ENCODE measurements at regions not wholly inside any gene's neighbourhood (a gene's known extent, or its start where the extent isn't known, plus 50 kb on each side); places are given as distances from the start of the nearest gene placed in this dataset.

- TF ChIP-seq ZNF462 (CRISPR knock-in tag; IDR thresholded peaks at IDR 0.05) (no peak), ZNF114 (CRISPR knock-in tag; IDR thresholded peaks at IDR 0.05) (no peak), ETS1 (IDR thresholded peaks at IDR 0.05) (no peak), EZH2 (IDR thresholded peaks at IDR 0.05; ENCODE audit: low read depth, unreplicated experiment) (no peak)
Observed at GRCh38 chr13:79686441-79686840, 205.5 kb downstream of the NDFIP2 start (continued).

- Histone ChIP-seq H3K79me2 (replicated peaks; ENCODE audit: insufficient read depth) (no peaks in the 10 kb centered on the region), H3F3A (replicated peaks; ENCODE audit: low read depth) (no peaks in the 10 kb centered on the region), H3K4me3 (no peak overlapping the region), H3K4me2 (no peak overlapping the region), H3K9me2 (ENCODE audit: insufficient read depth) (peaks cover 6% of the 10 kb centered on the region; the same call in 1 of the 2 replicates), H3K36me3 (ENCODE audit: insufficient read depth) (no peaks in the 10 kb centered on the region), H2AFZ (no peak overlapping the region), H3K27me3 (ENCODE audit: insufficient read depth) (no peaks in the 10 kb centered on the region), H3K27ac (ENCODE audit: low read depth) (no peak overlapping the region), H4K20me1 (replicated peaks; ENCODE audit: insufficient read depth) (no peaks in the 10 kb centered on the region), H3K4me1 (ENCODE audit: insufficient read depth) (no peaks in the 10 kb centered on the region)
- Mint-ChIP-seq H3K27me3 (ENCODE audit: insufficient read depth, low read depth, poor library complexity) (no peaks in the 10 kb centered on the region), H3K27ac (no peak overlapping the region), H3K4me1 (peaks cover 6% of the 10 kb centered on the region; the same call in 2 of the 3 replicates), H3K4me3 (no peak overlapping the region), H3K9me3 (no peaks in the 10 kb centered on the region), H3K36me3 (ENCODE audit: low read depth) (no peaks in the 10 kb centered on the region)
- DNase-seq (ENCODE audit: low spot score) (no peak), ATAC-seq (no peak)
- TF ChIP-seq STAT1 (IDR thresholded peaks at IDR 0.05; ENCODE audit: unreplicated experiment) = no peak
- no peak for TF ChIP-seq CTCF (conservative IDR thresholded peaks at IDR 0.05; ENCODE audit: low read depth in 2 of 2)
- no peak for TF ChIP-seq ZNF114 (CRISPR knock-in tag; IDR thresholded peaks at IDR 0.05)
- no peak for TF ChIP-seq JUNB (IDR thresholded peaks at IDR 0.05; ENCODE audit: unreplicated experiment)
- TF ChIP-seq ZNF331 (CRISPR knock-in tag; IDR thresholded peaks at IDR 0.05; ENCODE audit: low read depth) = no peak
- no peak for TF ChIP-seq ETS1 (IDR thresholded peaks at IDR 0.05)
- no peak for TF ChIP-seq EZH2phosphoT487 (IDR thresholded peaks at IDR 0.05; ENCODE audit: unreplicated experiment)
- TF ChIP-seq CREB1 (CRISPR knock-in tag; IDR thresholded peaks at IDR 0.05; ENCODE audit: low read depth) = no peak
- TF ChIP-seq REST (IDR thresholded peaks at IDR 0.05; ENCODE audit: unreplicated experiment) = no peak
- no peak for TF ChIP-seq NANOG (IDR thresholded peaks at IDR 0.05; ENCODE audit: borderline replicate concordance)
- no peak for TF ChIP-seq EZH2 (IDR thresholded peaks at IDR 0.05; ENCODE audit: low read depth, unreplicated experiment)
Observed at GRCh38 chr13:79684371-79684770, 203.4 kb downstream of the NDFIP2 start.

Data from GM23338 (cell line).